Neuronal stem cell (in vitro differentiated cells): ENCODE measurements at regions not wholly inside any gene's neighbourhood (a gene's known extent, or its start where the extent isn't known, plus 50 kb on each side); places are given as distances from the start of the nearest gene placed in this dataset.

Experiments used
- DNase-seq: peaks from one replicate; pipeline ENCODE4 v3.0.0-alpha.2; 2013; ENCODE audit warnings: low spot score
- H2AFZ ChIP-seq: one replicate; pipeline ENCODE4 v1.6.1; 2013; ENCODE audit warnings: mild to moderate bottlenecking, low read length, inconsistent platforms
- H2AK5ac ChIP-seq: 2 replicates; pipeline ENCODE4 v1.6.1; 2013; ENCODE audit warnings: low read depth, mild to moderate bottlenecking, inconsistent platforms, low read length, moderate library complexity, mixed read lengths
- H2BK120ac ChIP-seq: 2 replicates; pipeline ENCODE4 v1.6.1; 2013; ENCODE audit warnings: low read depth, mild to moderate bottlenecking, inconsistent platforms, low read length, moderate library complexity, mixed read lengths
- H2BK12ac ChIP-seq: one replicate; pipeline ENCODE4 v1.6.1; 2013; ENCODE audit warnings: low read length, inconsistent platforms
- H2BK15ac ChIP-seq: 2 replicates; pipeline ENCODE4 v1.6.1; 2013; ENCODE audit warnings: mild to moderate bottlenecking, low read length, inconsistent platforms, mixed read lengths
- H2BK5ac ChIP-seq: one replicate; pipeline ENCODE4 v1.6.1; 2013; ENCODE audit warnings: inconsistent platforms, mild to moderate bottlenecking, low read length, moderate library complexity
- H3K14ac ChIP-seq: one replicate; pipeline ENCODE4 v1.6.1; 2013; ENCODE audit warnings: low read length, inconsistent platforms
- H3K18ac ChIP-seq: 2 replicates; pipeline ENCODE4 v1.6.1; 2013; ENCODE audit warnings: low read length, inconsistent platforms
- H3K23ac ChIP-seq: 2 replicates; pipeline ENCODE4 v1.6.1; 2013; ENCODE audit warnings: low read depth, mild to moderate bottlenecking, mixed read lengths, low read length, inconsistent platforms; ENCODE audit not compliant: poor library complexity
- H3K27ac ChIP-seq: replicated peaks from 3 replicates; pipeline ENCODE4 v1.5.1; 2013; ENCODE audit warnings: low read length, inconsistent platforms
- H3K27me3 ChIP-seq, 3 experiments: 2 replicates each; pipeline ENCODE4 v1.6.1; 2013; ENCODE audit warnings: low read length in 3 of 3, mild to moderate bottlenecking in 2 of 3, inconsistent platforms in 1 of 3, low read depth in 1 of 3, mixed read lengths in 1 of 3, moderate library complexity in 1 of 3; ENCODE audit not compliant: control insufficient read depth in 3 of 3, insufficient read depth in 3 of 3
- H3K36me3 ChIP-seq, 2 donors: replicated peaks in 1 of 2; 2 replicates each; pipeline ENCODE4 v1.6.1; 2013; ENCODE audit warnings: low read length in 2 of 2; ENCODE audit not compliant: control insufficient read depth in 2 of 2, insufficient read depth in 2 of 2
- H3K4ac ChIP-seq: 2 replicates; pipeline ENCODE4 v1.6.1; 2013; ENCODE audit warnings: inconsistent platforms, mild to moderate bottlenecking, low read length, moderate library complexity
- H3K4me1 ChIP-seq, 2 donors: 1 replicate in 1 of 2; 2 replicates in 1 of 2; pipeline ENCODE4 v1.6.1; 2013; ENCODE audit warnings: low read length in 2 of 2, low read depth in 1 of 2; ENCODE audit not compliant: control insufficient read depth in 2 of 2, insufficient read depth in 1 of 2
- H3K4me2 ChIP-seq: one replicate; pipeline ENCODE4 v1.6.1; 2013; ENCODE audit warnings: mild to moderate bottlenecking, low read length, inconsistent platforms; ENCODE audit not compliant: insufficient read depth, poor library complexity, severe bottlenecking
- H3K4me3 ChIP-seq, 2 donors: 2 replicates each; pipeline ENCODE4 v1.5.1; 2013; ENCODE audit warnings: low read length in 2 of 2, mild to moderate bottlenecking in 2 of 2, inconsistent platforms in 1 of 2, moderate library complexity in 1 of 2
- H3K79me1 ChIP-seq: one replicate; pipeline ENCODE4 v1.6.1; 2013; ENCODE audit warnings: low read depth, mild to moderate bottlenecking, inconsistent platforms, low read length, moderate library complexity
- H3K9ac ChIP-seq: one replicate; pipeline ENCODE4 v1.6.1; 2013; ENCODE audit warnings: mild to moderate bottlenecking, low read depth, low read length, inconsistent platforms; ENCODE audit not compliant: poor library complexity
- H3K9me3 ChIP-seq, 2 donors: replicated peaks in 1 of 2; 2 replicates each; pipeline versions ENCODE3 to v1.6.1; 2013; ENCODE audit warnings: low read length in 2 of 2, mild to moderate bottlenecking in 2 of 2, inconsistent platforms in 1 of 2, low read depth in 1 of 2, mixed read lengths in 1 of 2, moderate library complexity in 1 of 2; ENCODE audit not compliant: control insufficient read depth in 2 of 2, insufficient read depth in 1 of 2
- H4K8ac ChIP-seq: one replicate; pipeline ENCODE4 v1.6.1; 2013; ENCODE audit warnings: low read depth, mild to moderate bottlenecking, inconsistent platforms, low read length, moderate library complexity
- H4K91ac ChIP-seq: one replicate; pipeline ENCODE4 v1.6.1; 2013; ENCODE audit warnings: low read length, low read depth, mild to moderate bottlenecking, inconsistent platforms; ENCODE audit not compliant: poor library complexity
- whole genome bisulfite sequencing, 2 donors: extraction: QIAGEN DNeasy Blood & Tissue Kit; methylation state at CpG; one replicate each; pipeline ENCODE4 v1.1.7; 2013; ENCODE audit warnings: missing lambda C conversion rate in 2 of 2, mixed read lengths in 1 of 2; ENCODE audit not compliant: insufficient read length in 2 of 2, insufficient replicate concordance in 1 of 2; ENCODE audit errors: extremely low coverage in 2 of 2; 5-methylcytosine and 5-hydroxymethylcytosine counted together

GRCh38 chr21:25501996-25502665 lies 105.2 kb downstream of the MRPL39 start:
- Histone ChIP-seq H2AK5ac (no peak overlapping the region), H3K27ac (no peak overlapping the region), H2BK120ac (no peak overlapping the region), H2BK15ac (no peak overlapping the region), H3K14ac (no peak overlapping the region), H3K9me3 (peaks cover 0 to 2% of the 10 kb centered on the region in 2 donors), H3K27me3 (no peaks in the 10 kb centered on the region), H3K4me3 (no peak overlapping the region), H3K9ac (no peak overlapping the region), H3K4ac (no peak overlapping the region), H3K36me3 (no peaks in the 10 kb centered on the region), H3K23ac (no peak overlapping the region), H3K18ac (no peak overlapping the region), H2AFZ (no peak overlapping the region), H2BK12ac (no peak overlapping the region), H4K91ac (no peak overlapping the region), H3K79me1 (no peaks in the 10 kb centered on the region), H4K8ac (no peak overlapping the region), H3K4me1 (no peaks in the 10 kb centered on the region), H3K4me2 (no peak overlapping the region), H2BK5ac (no peak overlapping the region)
- no CpG with 5 or more reads among the region's 1 CpG for WGBS, 2 donors
- DNase-seq = no peak

GRCh38 chr21:25501462-25501861 lies 105.8 kb downstream of the MRPL39 start:
- Histone ChIP-seq H2BK12ac (no peak overlapping the region), H4K91ac (no peak overlapping the region), H3K9me3 (peaks cover 0 to 2% of the 10 kb centered on the region in 2 donors), H4K8ac (no peak overlapping the region), H3K79me1 (no peaks in the 10 kb centered on the region), H3K18ac (no peak overlapping the region), H3K23ac (no peak overlapping the region), H3K4me1 (no peaks in the 10 kb centered on the region), H3K4ac (no peak overlapping the region), H2BK120ac (no peak overlapping the region), H2AK5ac (no peak overlapping the region), H3K27me3 (no peaks in the 10 kb centered on the region), H2AFZ (no peak overlapping the region), H3K9ac (no peak overlapping the region), H2BK5ac (no peak overlapping the region), H3K4me3 (no peak overlapping the region), H3K27ac (no peak overlapping the region), H3K4me2 (no peak overlapping the region), H2BK15ac (no peak overlapping the region), H3K36me3 (no peaks in the 10 kb centered on the region), H3K14ac (no peak overlapping the region)
- WGBS, 2 donors = no CpG with 5 or more reads among the region's 2 CpGs
- DNase-seq = no peak

- no peaks in the 10 kb centered on the region for H3K79me1 ChIP-seq
- H3K23ac ChIP-seq = no peak overlapping the region
- peaks cover 0 to 2% of the 10 kb centered on the region in 2 donors for H3K9me3 ChIP-seq
- H2AK5ac ChIP-seq = no peak overlapping the region
- no peak overlapping the region for H2BK12ac ChIP-seq
- no peak overlapping the region for H2BK5ac ChIP-seq
- no peaks in the 10 kb centered on the region for H3K36me3 ChIP-seq
- H2BK120ac ChIP-seq = no peak overlapping the region
- DNase-seq = no peak
- H3K14ac ChIP-seq = no peak overlapping the region
- H3K27me3 ChIP-seq = no peaks in the 10 kb centered on the region
- no peak overlapping the region for H3K4ac ChIP-seq
- H4K8ac ChIP-seq = no peak overlapping the region
- no peak overlapping the region for H4K91ac ChIP-seq
- H3K4me2 ChIP-seq = no peak overlapping the region
- no peak overlapping the region for H3K18ac ChIP-seq
- WGBS, 2 donors = no CpG with 5 or more reads among the region's 2 CpGs
- no peaks in the 10 kb centered on the region for H3K4me1 ChIP-seq
- H3K4me3 ChIP-seq = no peak overlapping the region
- H3K27ac ChIP-seq = no peak overlapping the region
- H2BK15ac ChIP-seq = no peak overlapping the region
- no peak overlapping the region for H3K9ac ChIP-seq
- H2AFZ ChIP-seq = no peak overlapping the region
Observed at GRCh38 chr21:25500598-25500997, 106.7 kb downstream of the MRPL39 start.

- no peak overlapping the region for H2BK120ac ChIP-seq
- no peak overlapping the region for H2BK15ac ChIP-seq
- no peaks in the 10 kb centered on the region for H3K36me3 ChIP-seq
- H3K14ac ChIP-seq = no peak overlapping the region
- H2AK5ac ChIP-seq = no peak overlapping the region
- H2BK12ac ChIP-seq = no peak overlapping the region
- H3K4me3 ChIP-seq = no peak overlapping the region
- no peak overlapping the region for H2AFZ ChIP-seq
- no peak overlapping the region for H3K27ac ChIP-seq
- no peaks in the 10 kb centered on the region for H3K9me3 ChIP-seq
- H3K9ac ChIP-seq = no peak overlapping the region
- no peak overlapping the region for H3K4ac ChIP-seq
- H3K4me1 ChIP-seq = no peaks in the 10 kb centered on the region
- no CpG with 5 or more reads among the region's 2 CpGs for WGBS, 2 donors
- H3K18ac ChIP-seq = no peak overlapping the region
- H3K23ac ChIP-seq = no peak overlapping the region
- H3K4me2 ChIP-seq = no peak overlapping the region
- H4K91ac ChIP-seq = no peak overlapping the region
- H3K27me3 ChIP-seq = no peaks in the 10 kb centered on the region
- H4K8ac ChIP-seq = no peak overlapping the region
- no peaks in the 10 kb centered on the region for H3K79me1 ChIP-seq
- H2BK5ac ChIP-seq = no peak overlapping the region
- no peak for DNase-seq
Observed at GRCh38 chr21:25496825-25497482, 110.3 kb downstream of the MRPL39 start.
